Sigmoid colon (tissue), 6 donors: ENCODE measurements at regions not wholly inside any gene's neighbourhood (a gene's known extent, or its start where the extent isn't known, plus 50 kb on each side); places are given as distances from the start of the nearest gene placed in this dataset.

ENCODE experiments used
- DNase-seq: peaks from one replicate; pipeline ENCODE4 v3.0.0-alpha.2; 2019
- H3K27ac ChIP-seq, 4 donors: fragments of 200-600 bp; sonication (generic); one replicate each; pipeline ENCODE4 v1.5.1; 2016 to 2019; ENCODE audit warnings: mild to moderate bottlenecking in 1 of 4
- H3K27me3 ChIP-seq, 3 donors: fragments of 200-600 bp; sonication (generic); one replicate each; pipeline ENCODE4 v1.5.1; 2019; ENCODE audit warnings: mild to moderate bottlenecking in 1 of 3
- H3K36me3 ChIP-seq, 4 donors: fragments of 200-600 bp; sonication (generic); one replicate each; pipeline ENCODE4 v1.5.1; 2016 to 2019
- H3K4me1 ChIP-seq, 4 donors: fragments of 200-600 bp; sonication (generic); one replicate each; pipeline ENCODE4 v1.5.1; 2017 to 2019
- H3K4me3 ChIP-seq, 4 donors: fragments of 200-600 bp; sonication (generic); one replicate each; pipeline ENCODE4 v1.5.1; 2017 to 2019; ENCODE audit warnings: mild to moderate bottlenecking in 2 of 4, moderate library complexity in 1 of 4
- H3K9me3 ChIP-seq, 4 donors: fragments of 200-600 bp in 3 of 4; sonication (generic) in 3 of 4; one replicate each; pipeline versions ENCODE4 v1.5.1 to v1.6.1; 2013 to 2019
- EP300 ChIP-seq, 4 donors: sonication (generic); formaldehyde crosslinking; IDR thresholded peaks; one replicate each; pipeline ENCODE4 v1.6.1; 2017; ENCODE audit warnings: antibody characterized with exemption in 4 of 4
- POLR2A ChIP-seq, 2 donors: fragments of 450-650 bp; IDR thresholded peaks; one replicate each; pipeline ENCODE4 v1.6.1; 2016; ENCODE audit warnings: antibody characterized with exemption in 2 of 2, mild to moderate bottlenecking in 2 of 2, moderate library complexity in 2 of 2
- POLR2AphosphoS5 ChIP-seq, 4 donors: sonication (generic); formaldehyde crosslinking; IDR thresholded peaks; one replicate each; pipeline ENCODE4 v1.6.1; 2017; ENCODE audit warnings: antibody characterized with exemption in 4 of 4
- WGBS, 2 donors: extraction: QIAGEN DNeasy Blood & Tissue Kit; methylation state at CpG; one replicate each; pipeline ENCODE4 v1.1.7; 2013; 5-methylcytosine and 5-hydroxymethylcytosine counted together
- intact Hi-C: fragments of 100-400 bp; cut with DNase I; formaldehyde crosslinking; loops from one replicate; pipeline ENCODE4 v1.15.1; 2023
- TF ChIP-seq, protein P1 (sequence below), 4 experiments: fragments of 450-650 bp in 3 of 4; fragments of 200-600 bp in 1 of 4; IDR thresholded peaks; one replicate each; pipeline ENCODE4 v1.5.1; 2016 to 2019; ENCODE audit warnings: antibody characterized with exemption in 4 of 4, mild to moderate bottlenecking in 3 of 4, moderate library complexity in 2 of 4
- donor health status: healthy with polysubstance abuse.
- donor health status: healthy.

DNA sequence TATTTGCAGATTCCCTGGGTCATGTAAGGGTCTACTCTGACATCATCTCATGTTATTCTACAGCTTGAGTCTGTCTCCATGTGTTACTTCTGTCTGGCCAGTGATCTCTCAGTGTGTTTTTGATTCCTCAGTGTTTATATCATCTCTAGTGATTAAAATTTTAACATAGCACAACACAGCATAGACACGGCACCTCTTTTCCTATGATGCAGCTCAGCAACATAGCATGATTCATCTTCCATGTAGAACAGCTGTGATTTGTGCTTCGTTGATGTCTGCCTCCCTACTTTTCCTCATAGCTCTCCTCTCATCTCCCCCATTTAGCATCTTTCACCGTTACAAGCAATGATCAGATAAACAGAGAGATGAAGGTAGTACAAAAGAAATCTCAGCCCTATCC, 163.9 kb upstream of the DPT start:
- Histone ChIP-seq H3K27me3 (no peaks in the 10 kb centered on the region), H3K4me3 (no peak overlapping the region), H3K9me3 (peaks cover 0 to 4% (median 0%) of the 10 kb centered on the region in 4 donors), H3K36me3 (no peaks in the 10 kb centered on the region), H3K27ac (peak overlapping the region; percentile 22 to 71 (median 56)), H3K4me1 (peaks cover 0 to 13% (median 9%) of the 10 kb centered on the region in 4 donors)
- DNase-seq: no peak
- 75 to 80% methylated on average over 3 of the region's 3 CpGs for WGBS, 2 donors
- TF ChIP-seq EP300 (IDR thresholded peaks at IDR 0.05) (no peak), POLR2A (IDR thresholded peaks at IDR 0.05) (no peak), POLR2AphosphoS5 (IDR thresholded peaks at IDR 0.05) (no peak)
- TF ChIP-seq, protein P1, sequence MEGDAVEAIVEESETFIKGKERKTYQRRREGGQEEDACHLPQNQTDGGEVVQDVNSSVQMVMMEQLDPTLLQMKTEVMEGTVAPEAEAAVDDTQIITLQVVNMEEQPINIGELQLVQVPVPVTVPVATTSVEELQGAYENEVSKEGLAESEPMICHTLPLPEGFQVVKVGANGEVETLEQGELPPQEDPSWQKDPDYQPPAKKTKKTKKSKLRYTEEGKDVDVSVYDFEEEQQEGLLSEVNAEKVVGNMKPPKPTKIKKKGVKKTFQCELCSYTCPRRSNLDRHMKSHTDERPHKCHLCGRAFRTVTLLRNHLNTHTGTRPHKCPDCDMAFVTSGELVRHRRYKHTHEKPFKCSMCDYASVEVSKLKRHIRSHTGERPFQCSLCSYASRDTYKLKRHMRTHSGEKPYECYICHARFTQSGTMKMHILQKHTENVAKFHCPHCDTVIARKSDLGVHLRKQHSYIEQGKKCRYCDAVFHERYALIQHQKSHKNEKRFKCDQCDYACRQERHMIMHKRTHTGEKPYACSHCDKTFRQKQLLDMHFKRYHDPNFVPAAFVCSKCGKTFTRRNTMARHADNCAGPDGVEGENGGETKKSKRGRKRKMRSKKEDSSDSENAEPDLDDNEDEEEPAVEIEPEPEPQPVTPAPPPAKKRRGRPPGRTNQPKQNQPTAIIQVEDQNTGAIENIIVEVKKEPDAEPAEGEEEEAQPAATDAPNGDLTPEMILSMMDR (IDR thresholded peaks at IDR 0.05): no peak
- intact Hi-C loops: no loop called here

GRCh38 chr1:168893359-168893801, 164.4 kb upstream of the DPT start:
- Histone ChIP-seq H3K4me1 (peaks cover 0 to 13% (median 9%) of the 10 kb centered on the region in 4 donors), H3K9me3 (peaks cover 0 to under 1% (median 0%) of the 10 kb centered on the region in 4 donors), H3K27ac (peak overlapping the region; percentile 40 to 71 (median 71)), H3K27me3 (no peaks in the 10 kb centered on the region), H3K36me3 (no peaks in the 10 kb centered on the region), H3K4me3 (no peak overlapping the region)
- peak; percentile 74 for DNase-seq
- 82 to 90% methylated on average over 3 of the region's 3 CpGs for WGBS, 2 donors
- intact Hi-C loops: no loop called here
- TF ChIP-seq EP300 (IDR thresholded peaks at IDR 0.05) (peak in 1 of 4 donors; percentile 51), POLR2AphosphoS5 (IDR thresholded peaks at IDR 0.05) (peak in 3 of 4 donors; percentile 53 to 80 (median 75)), POLR2A (IDR thresholded peaks at IDR 0.05) (no peak)
- TF ChIP-seq, protein P1 (IDR thresholded peaks at IDR 0.05): no peak

GRCh38 chr1:168894397-168894903, 165.4 kb upstream of the DPT start:
- WGBS, 2 donors: 62 to 69% methylated on average over 4 of the region's 4 CpGs
- intact Hi-C loops: no loop called here
- TF ChIP-seq EP300 (IDR thresholded peaks at IDR 0.05): no peak
- peak in 2 of 4 donors; percentile 15 to 18 for TF ChIP-seq POLR2AphosphoS5 (IDR thresholded peaks at IDR 0.05)
- Histone ChIP-seq H3K27me3 (no peaks in the 10 kb centered on the region), H3K27ac (peak overlapping the region; percentile 40 to 71 (median 71)), H3K9me3 (no peaks in the 10 kb centered on the region), H3K36me3 (no peaks in the 10 kb centered on the region), H3K4me1 (peaks cover 0 to 13% (median 9%) of the 10 kb centered on the region in 4 donors), H3K4me3 (no peak overlapping the region)
- no peak for DNase-seq

GRCh38 chr1:168897249-168897648, 168.2 kb upstream of the DPT start:
- H3K4me1 ChIP-seq: peaks cover 0 to 13% (median 9%) of the 10 kb centered on the region in 4 donors
- H3K36me3 ChIP-seq: no peaks in the 10 kb centered on the region
- no peak for DNase-seq
- 60 to 75% methylated on average over 2 of the region's 2 CpGs for WGBS, 2 donors
- TF ChIP-seq POLR2AphosphoS5 (IDR thresholded peaks at IDR 0.05) (no peak), EP300 (IDR thresholded peaks at IDR 0.05) (no peak), POLR2A (IDR thresholded peaks at IDR 0.05) (no peak)
- TF ChIP-seq, protein P1 (IDR thresholded peaks at IDR 0.05): no peak
- H3K27me3 ChIP-seq: no peaks in the 10 kb centered on the region
- intact Hi-C loops: no loop called here
- no peak overlapping the region for H3K27ac ChIP-seq
- no peak overlapping the region for H3K4me3 ChIP-seq
- H3K9me3 ChIP-seq: no peaks in the 10 kb centered on the region

DNA sequence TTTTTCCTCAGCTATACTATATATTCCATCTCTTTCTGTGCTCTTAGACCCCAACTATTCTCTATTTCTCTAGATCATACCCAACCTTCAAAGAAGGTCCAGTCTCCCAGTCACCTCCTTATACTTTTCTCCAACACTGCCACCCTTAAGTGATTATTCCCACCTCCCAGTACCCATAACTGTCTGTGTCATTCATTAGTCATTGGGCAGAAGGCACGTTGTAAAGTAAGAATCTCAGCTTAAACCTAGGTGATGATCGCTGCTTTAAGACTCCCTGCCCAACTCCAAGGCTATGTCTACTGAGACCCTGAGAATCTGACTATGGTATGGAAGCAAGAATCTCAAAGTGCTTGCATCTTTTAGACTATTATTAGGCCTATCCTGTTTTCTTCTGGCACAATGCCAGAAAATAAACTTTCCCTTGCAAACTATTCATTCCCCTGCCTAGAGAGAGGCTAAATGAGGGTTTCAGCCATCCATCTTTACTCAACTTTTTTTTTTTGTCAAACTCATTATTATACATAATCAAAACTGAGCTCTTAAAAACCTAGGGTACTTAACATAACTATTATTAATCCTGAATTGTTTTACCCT, 174.3 kb upstream of the DPT start:
- H3K4me1 ChIP-seq: no peaks in the 10 kb centered on the region
- no peaks in the 10 kb centered on the region for H3K36me3 ChIP-seq
- no peaks in the 10 kb centered on the region for H3K9me3 ChIP-seq
- H3K27me3 ChIP-seq: no peaks in the 10 kb centered on the region
- TF ChIP-seq POLR2AphosphoS5 (IDR thresholded peaks at IDR 0.05) (no peak), POLR2A (IDR thresholded peaks at IDR 0.05) (no peak), EP300 (IDR thresholded peaks at IDR 0.05) (no peak)
- TF ChIP-seq, protein P1 (IDR thresholded peaks at IDR 0.05): no peak
- no peak overlapping the region for H3K4me3 ChIP-seq
- intact Hi-C loops: no loop called here
- 90 to 91% methylated on average over 2 of the region's 2 CpGs for WGBS, 2 donors
- DNase-seq: no peak
- H3K27ac ChIP-seq: no peak overlapping the region
